GM18507 (cell line): ENCODE measurements at regions not wholly inside any gene's neighbourhood (a gene's known extent, or its start where the extent isn't known, plus 50 kb on each side); places are given as distances from the start of the nearest gene placed in this dataset.

Source experiments
- DNase-seq: peaks from one replicate; pipeline ENCODE4 v3.0.0; 2011; ENCODE audit warnings: low read depth; ENCODE audit not compliant: insufficient read length; ENCODE audit errors: extremely low spot score
- FAIRE-seq: peaks from 2 replicates; lab custom pipeline; 2011; peaks lifted over from hg19 to GRCh38; lab: Jason Lieb, UNC

GRCh38 chr15:47337836-47338235, 379.5 kb upstream of the SEMA6D start:
- DNase-seq, result no peak
- FAIRE-seq, result no peak

- DNase-seq, result no peak
- FAIRE-seq, result no peak
Measured at GRCh38 chr15:47338771-47339170, 378.5 kb upstream of the SEMA6D start.

GRCh38 chr15:47339800-47340570, 377.3 kb upstream of the SEMA6D start:
- FAIRE-seq, result no peak
- no peak for DNase-seq

GRCh38 chr15:47340571-47340920, 376.8 kb upstream of the SEMA6D start:
- FAIRE-seq, result no peak
- DNase-seq, result no peak

GRCh38 chr15:47349179-47349578, 368.1 kb upstream of the SEMA6D start:
- FAIRE-seq (no peak), DNase-seq (no peak)

GRCh38 chr15:47351501-47351900, 365.8 kb upstream of the SEMA6D start:
- DNase-seq (no peak), FAIRE-seq (no peak)

GRCh38 chr15:47352217-47352616, 365.1 kb upstream of the SEMA6D start:
- FAIRE-seq, result no peak
- no peak for DNase-seq

- FAIRE-seq (no peak), DNase-seq (no peak)
Measured at GRCh38 chr15:47355759-47356158, 361.5 kb upstream of the SEMA6D start.

- FAIRE-seq, result no peak
- no peak for DNase-seq
Measured at GRCh38 chr15:47356297-47356696, 361.0 kb upstream of the SEMA6D start.

- no peak for FAIRE-seq
- DNase-seq, result no peak
Measured at GRCh38 chr15:47358876-47359275, 358.4 kb upstream of the SEMA6D start.

- DNase-seq (no peak), FAIRE-seq (no peak)
Measured at GRCh38 chr15:47360305-47360704, 357.0 kb upstream of the SEMA6D start.

- FAIRE-seq (no peak), DNase-seq (no peak)
Measured at GRCh38 chr15:47362118-47362905, 355.0 kb upstream of the SEMA6D start.

GRCh38 chr15:47363653-47364052, 353.7 kb upstream of the SEMA6D start:
- no peak for FAIRE-seq
- DNase-seq, result no peak

GRCh38 chr15:47364230-47365141, 352.8 kb upstream of the SEMA6D start:
- DNase-seq, result no peak
- no peak for FAIRE-seq

GRCh38 chr15:47366884-47367283, 350.4 kb upstream of the SEMA6D start:
- no peak for FAIRE-seq
- DNase-seq, result no peak

GRCh38 chr15:47367726-47368390, 349.4 kb upstream of the SEMA6D start:
- FAIRE-seq, result no peak
- no peak for DNase-seq

- FAIRE-seq (no peak), DNase-seq (no peak)
Measured at GRCh38 chr15:47371939-47372338, 345.4 kb upstream of the SEMA6D start.

GRCh38 chr15:47374222-47374621, 343.1 kb upstream of the SEMA6D start:
- no peak for FAIRE-seq

GRCh38 chr15:47376190-47376589, 341.1 kb upstream of the SEMA6D start:
- DNase-seq (no peak), FAIRE-seq (no peak)

More at GRCh38 chr15:47374222-47374621, 343.1 kb upstream of the SEMA6D start:
- no peak for DNase-seq
